EH (cell line): ENCODE measurements at regions not wholly inside any gene's neighbourhood (a gene's known extent, or its start where the extent isn't known, plus 50 kb on each side); places are given as distances from the start of the nearest gene placed in this dataset.

ENCODE experiments used
- DNase-seq: peaks from one replicate; pipeline ENCODE4 v3.0.0-alpha.2; 2015; ENCODE audit warnings: low read depth

DNA sequence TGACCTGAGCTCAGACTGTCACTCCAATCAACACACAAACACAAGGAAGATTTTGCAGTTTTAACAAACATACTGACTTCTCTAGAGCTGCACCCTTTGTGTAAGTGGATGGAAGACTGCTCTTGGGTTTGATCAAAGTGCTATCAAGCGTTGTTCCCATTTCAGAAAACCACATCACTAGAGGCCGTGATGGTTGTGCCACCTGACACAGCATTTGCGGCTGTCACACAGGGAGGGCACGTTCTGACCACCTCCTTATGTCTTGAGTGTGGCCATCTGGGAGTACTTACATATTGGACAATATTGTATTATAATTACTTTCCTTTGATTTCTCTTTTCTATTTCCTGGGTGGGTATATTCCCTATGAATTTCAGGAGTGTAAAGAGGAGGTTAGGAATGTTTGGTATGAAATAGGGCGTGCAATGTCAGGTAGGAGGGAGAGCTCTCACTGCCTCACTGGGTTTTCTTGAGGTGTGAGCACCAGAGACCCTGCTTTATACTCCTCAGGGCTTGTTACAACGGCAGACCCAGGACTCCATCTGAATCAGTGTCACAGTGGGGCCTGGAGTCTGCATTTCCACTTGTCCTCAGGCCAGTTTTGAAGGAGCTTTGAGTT lies 74.3 kb downstream of the SYNE3 start:
- no peak for DNase-seq

DNA sequence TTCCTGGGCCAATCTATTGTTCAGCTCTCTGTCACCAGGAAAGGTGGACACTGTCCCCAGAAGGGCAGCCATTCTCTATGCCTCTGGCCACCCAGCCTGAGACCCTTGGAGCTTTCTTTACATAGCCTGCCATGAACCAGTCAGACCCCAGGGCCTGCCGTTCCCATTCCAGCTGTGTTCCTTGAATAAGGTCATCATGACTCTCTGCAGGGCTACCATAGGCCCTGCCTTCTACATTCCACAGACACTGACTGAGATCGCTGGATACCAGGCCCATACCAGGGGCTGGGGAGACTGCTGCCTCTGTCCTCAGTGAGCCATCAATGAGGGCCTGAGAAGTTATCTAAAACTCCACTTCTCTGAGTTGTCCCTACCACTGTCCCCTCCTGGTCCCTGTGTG lies 75.5 kb downstream of the SYNE3 start:
- DNase-seq: peak; percentile 67

DNA sequence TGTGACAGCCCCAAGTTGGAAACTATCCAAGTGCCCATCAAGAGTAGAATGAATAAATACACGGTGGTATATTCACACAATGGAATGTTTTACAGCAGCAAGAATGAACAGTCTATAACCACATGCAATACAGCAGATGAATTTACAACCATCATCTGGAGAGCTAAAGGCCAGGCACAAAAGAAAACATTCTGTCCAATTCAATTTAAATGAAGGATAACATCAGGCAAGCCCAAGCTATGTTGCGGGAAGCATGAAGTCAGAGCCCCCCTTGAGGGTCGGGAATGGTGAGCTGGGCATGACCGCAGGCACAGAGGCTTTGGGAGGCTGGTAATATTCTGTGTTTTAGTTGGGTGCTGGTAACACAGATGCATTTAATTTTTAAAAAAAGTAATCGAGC lies 76.0 kb downstream of the SYNE3 start:
- DNase-seq: peak; percentile 37

DNA sequence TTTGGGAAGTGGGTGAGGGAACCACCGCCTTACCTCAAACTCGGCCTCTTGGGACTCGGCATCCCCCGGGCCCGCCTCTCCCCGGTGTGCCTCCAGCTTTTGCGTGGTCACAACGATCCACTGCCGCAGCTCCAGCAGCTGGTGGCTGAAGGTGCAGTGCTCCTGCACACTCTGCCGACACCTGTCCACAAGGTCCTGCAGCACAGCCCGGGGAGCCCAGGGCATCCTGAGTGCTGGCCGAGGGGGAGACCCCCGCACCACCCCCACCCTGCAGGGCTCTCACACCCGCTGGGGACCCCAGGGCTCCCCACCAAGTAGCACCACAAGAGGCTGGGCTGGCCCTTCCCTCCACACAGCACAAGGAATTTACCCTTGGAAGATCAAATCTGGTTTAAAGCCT lies 76.6 kb downstream of the SYNE3 start:
- DNase-seq: no peak

DNA sequence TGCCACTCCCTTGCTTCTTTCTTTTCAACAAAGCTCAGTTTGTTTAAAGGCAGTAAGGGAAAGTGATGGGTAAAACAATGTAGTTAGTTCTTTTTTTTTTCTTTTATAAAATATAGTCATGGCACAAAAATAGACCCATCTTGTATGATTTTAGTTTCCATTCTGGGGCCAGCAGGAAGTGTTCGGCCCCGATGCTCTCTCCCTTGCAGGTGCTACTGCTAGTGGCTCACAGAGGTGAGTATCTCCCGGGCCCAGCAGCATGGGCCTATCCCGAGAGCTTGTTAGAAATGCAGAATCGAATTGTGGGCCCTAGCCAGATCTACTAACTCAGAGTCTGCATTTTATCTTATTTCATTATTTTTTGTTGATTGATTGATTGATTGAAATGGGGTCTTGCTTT lies 78.7 kb downstream of the SYNE3 start:
- no peak for DNase-seq

DNA sequence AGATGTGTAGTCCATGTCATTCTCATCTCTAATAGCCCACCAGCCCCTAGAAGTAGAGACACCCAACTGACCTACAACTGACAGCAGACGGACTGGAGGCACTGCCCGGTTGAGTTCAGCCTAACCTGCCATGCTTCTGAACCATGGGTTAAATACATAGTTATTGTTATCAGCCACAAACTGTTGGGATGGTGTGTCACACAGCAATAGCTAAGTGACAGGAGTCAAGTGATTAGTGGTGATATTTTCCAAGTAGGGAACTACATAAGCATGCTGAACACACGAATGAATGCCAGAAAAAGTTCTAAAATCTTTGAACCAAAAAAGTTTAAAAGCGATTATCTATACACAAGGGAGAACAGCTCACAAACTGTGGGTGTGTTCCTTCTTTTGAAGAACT lies 80.1 kb downstream of the SYNE3 start:
- no peak for DNase-seq

DNA sequence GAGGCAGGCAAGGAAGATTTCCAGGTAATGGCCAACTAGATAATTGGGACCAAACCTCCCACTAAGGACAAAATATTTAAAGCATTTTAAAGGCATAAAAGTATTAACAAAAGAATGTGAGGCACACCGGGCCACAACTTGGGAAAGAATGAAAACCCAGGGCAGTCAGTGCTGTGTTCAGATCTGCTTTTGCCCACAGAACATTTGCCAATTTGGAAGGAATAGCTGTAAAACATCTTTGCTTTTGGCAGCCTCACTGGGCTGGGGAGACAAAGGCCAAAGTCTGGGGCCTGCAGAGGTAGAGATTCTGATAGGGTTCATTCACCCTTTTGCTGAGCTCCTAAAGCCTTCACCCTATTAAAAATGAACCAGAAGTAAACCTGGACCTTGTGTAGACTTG lies 82.3 kb downstream of the SYNE3 start:
- peak; percentile 31 for DNase-seq

DNA sequence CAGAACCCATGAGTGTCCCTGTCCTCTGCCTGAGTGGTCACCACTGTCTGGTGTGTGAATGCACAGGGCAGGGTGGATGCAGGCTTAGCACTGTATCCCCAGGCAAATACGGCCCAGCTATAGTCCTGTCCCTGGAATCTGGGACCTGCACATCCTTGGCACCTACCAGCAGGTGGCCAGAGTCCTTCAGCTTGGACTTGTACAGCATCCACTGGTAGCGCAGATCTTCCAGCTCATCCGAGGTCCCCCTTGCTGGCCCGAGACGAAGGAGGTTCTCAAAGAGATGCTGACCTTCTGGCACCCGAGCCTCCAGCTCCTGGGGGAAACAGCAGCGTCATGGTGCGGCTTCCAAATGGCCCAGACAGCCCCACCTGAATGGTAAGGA lies 83.4 kb downstream of the SYNE3 start:
- no peak for DNase-seq

DNA sequence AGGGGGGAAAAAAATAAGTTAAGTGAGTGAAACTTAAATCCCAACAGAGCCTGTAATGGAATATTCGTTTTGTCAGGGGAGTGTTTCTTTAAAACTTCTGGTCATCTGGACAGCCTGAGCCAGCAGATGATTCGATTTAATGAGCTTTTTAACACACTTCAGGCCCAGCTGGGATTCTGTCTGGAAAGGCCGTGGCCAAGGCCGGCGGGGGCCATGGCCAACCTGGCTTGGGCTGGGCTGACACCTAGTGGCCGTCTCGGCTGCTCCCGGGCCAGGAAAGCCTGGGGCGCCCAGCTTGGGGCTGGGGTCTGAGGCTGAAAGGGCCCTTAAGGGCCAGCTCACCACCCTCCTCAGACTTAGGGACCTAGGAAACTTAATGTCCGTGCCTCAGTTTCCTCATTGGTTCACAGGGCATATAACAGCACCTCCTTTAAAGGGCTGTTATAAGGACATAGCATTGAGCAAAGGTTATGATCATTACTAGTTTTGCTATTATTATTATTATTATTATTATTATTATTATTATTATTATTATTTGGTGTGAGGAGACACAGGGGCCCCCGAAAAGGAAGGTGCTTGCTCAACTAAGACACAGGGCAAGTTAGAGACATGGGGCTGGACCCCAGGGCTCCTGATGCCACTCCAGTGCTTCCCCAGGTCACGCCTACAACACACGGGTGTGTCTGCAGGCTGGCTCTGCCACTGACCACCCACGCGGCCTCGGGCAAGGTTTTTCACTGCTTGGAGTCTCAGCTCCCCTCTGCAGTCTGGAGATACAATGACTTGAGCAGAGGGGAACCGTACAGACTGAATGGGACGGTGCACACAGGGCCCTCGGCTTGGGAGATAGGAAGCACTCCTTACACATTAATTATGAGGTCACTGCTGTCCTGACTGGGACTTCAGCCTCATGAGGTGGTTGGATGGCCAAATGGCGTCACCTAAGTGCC lies 84.0 kb downstream of the SYNE3 start:
- peak; percentile 28 for DNase-seq

DNA sequence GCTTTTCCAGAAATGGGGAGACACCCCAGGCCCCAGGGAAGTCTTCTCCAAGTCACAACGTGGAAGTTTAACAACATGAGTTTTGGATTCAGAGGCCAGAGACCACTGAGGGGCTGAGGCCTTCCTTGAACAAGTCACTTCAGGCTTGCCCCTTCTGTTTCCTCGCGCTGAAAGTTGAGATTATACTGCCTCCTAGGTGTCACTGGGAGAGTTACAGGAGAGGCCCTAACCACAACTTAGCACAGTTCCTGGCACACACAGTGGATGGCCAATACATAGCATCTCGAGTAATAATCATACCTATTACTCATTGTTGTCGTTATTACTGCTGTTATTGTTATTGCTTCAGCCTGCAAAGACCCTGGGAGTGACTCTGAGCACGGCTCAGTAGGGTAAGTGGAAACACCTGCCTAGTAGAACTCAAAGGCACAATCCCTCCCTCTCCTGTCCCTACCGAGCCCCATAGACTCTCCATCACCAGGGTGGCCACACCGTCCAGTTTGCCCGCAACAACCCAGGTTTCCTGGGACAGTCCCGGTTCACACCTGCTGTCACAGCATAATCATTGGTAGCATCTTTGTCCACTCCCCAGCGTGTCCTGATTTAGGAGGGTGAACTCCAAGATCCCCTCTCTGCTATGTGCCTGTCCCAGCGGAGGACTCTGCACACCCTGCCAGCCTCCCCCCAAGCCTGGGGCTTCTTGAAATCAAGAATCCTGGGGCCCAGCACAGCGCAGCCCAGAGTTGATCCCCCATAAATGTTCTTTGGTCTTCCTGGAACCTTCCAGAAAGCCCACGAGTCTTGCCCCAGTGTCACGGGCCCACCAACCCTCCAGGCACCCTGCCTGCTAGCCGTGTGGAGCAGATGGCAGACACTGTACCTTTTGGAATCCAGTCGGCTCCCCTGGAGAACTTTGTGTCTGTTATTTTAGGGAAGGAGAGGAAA lies 85.0 kb downstream of the SYNE3 start:
- DNase-seq: no peak

DNA sequence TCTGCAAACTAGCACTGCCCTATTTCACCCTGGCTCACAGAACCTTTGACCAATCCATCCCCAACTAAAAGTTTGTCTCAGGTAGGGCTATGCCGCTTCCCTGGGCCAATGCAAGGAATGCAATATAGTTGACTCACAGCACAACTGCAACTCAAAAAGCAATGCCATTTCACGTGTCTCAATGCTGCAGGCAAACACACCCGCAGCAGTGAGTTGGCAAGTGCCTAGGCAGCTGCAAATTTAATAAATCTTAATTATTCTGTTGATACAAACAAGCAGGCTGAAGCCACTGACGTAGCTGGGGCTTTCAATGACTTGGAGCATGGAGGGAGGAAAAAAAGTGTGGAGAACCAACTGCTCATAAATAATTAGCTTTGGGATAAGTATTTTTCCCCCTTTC lies 87.9 kb downstream of the SYNE3 start:
- no peak for DNase-seq

DNA sequence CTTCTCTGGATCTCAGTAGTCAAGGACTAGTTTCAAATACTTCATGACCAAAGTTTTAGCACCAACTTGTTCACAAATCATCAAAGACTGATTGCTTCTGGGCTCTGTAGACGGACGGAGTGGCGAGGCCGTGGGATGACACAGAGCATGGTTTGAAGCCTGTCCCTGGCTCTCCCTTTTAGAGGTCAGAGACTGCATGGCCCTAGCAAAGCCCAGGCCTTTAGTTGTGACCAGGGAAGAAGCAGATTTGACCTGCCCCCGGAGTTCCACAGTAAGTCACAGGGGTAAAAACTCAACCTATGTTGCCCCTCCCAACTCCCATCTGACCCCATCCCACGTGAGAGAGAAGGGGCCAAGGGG lies 90.4 kb downstream of the SYNE3 start:
- DNase-seq: no peak

DNA sequence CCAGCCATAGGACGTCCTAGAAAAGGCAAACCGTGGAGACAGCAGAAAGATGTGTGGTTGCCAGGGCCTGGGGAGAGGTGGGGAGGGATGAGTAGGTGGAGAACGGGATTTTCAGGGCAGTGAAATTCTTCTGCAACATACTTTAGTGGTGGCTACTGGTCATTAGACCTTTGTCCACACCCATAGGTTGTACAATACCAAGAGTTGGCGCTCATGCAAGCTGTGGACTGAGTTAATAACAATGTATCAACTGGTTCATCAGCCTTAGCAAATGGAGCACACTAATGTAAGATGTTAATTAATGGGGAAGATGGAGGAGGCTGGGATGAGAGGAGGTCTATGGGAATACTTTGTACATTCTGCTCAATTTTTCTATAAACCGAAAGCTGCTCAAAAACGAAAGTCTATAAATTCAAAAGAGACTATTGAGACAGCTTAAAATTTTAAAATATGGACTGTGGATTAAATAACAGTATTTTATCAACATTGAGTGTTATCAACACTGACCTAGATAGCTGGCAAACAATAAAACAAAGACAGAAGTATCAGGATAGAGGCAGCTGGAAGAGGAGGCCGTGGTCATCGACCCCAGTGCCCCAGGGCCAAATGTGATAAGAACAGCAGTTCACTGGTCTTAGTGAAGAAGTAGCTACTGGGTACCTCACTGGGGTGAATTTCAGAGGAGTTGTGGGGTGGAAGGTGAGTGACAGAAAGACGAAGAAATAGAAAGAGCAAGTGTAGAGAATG lies 90.9 kb downstream of the SYNE3 start:
- DNase-seq: no peak

DNA sequence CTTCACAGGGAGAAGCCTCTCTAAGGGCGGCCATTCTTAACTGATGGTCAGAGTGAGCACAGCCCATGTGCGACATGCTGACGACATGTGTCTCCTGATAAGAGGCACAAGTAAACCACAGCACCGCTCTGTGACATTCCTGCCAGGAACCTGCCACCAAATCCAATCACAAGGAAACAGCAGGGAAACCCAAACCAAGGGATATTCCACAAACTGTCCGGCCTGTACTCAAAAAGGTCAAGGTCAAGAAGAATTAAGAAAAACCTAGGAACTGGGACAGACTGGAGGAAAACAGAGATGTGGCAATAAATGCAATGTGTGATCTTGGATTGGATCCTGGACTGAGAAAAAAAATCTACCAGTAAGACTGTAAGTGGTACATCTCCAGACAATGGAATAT lies 91.9 kb downstream of the SYNE3 start:
- peak; percentile 11 for DNase-seq

DNA sequence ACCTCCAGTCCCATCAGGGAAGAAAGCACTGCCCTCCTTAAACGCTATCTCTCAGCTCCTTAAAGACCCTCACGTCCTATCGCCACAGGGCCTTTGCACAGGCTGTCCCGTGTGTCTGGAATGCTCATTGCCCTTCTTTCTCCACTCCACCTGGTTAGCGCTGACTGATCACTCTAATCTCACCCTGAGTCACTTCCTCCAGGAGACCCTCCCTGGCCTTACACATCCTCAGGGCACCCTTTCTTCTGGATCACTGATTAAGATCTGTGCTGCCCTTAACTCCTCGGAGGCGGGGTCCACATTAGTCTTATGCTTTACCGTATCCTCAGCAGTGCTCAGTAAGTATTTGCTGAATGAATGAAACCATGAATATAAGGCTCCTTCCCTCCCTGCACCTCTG lies 94.7 kb downstream of the SYNE3 start:
- DNase-seq: no peak

DNA sequence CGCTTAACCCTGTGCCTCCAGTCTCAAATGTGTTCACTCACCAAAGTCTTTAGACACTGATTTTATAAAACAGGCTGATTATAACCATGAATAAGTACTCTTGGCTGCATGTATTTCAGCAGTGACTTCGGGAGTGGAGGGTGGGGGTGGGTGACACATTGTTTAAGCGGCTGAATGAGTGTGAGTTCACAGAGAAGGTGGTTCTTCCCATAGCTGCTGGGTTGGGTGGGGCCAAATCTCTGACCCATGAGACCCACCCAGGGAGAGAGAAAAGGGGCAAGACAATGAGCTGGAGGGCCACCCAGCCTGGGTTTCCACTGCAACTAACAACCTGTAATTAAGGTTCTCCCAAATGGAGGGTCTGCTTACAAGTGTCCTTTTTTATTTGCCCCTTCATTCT lies 96.4 kb downstream of the SYNE3 start:
- DNase-seq: no peak

DNA sequence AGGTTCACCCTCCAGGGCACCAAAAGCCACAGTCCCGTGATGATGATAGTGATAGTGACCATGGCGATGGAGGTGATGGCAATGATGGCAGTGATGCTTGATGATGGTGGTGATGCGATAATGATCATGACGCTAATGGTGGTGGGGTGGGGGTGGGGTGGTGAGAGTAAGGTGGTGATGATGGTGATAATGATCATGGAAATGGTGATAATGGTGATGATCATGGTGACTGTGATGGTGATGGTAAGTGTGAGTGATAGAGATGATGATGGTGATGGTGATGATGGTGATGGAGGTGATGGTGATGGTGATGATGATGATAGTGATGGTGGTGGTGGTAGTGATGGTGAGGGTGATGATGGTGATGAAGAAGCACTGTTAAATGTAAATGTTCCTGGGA lies 96.9 kb downstream of the SYNE3 start:
- DNase-seq: no peak

DNA sequence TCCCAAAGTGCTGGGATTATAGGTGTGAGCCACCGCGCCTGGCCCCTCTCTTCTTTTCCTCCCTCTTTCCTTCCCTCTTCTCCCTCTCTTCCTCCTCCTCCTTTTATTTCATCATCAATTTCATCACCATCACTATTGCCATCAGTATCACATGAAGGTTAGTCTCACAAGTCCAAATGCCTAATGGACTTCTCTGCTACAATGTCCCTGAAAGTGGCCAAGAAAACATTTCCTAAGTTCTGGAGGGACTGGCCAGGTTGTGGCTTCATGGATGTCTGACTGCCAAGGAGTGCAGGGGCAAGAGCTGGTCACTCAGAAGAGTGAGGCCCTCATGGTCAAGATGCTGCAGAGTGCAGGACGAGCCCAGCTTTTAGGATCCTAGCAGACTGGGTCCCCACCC lies 97.6 kb downstream of the SYNE3 start:
- no peak for DNase-seq

DNA sequence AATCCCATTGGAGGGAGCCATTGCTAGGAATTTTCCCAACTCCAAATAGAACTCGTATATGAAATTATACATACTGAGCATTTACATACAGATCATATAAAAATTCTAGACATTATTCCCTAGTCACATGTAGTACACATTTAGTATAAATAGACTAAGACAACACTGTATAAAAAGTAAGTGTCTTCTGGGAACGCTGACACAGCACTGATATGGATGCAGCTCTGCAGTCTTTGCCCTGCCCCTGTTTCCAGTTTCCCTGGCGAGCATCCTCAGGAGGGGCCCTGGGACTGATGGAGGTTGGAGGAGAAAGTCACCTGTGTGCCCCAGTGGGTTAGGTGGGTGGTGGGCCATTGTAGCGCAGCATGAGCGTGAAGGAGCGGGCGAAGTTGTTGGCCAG lies 97.8 kb upstream of the CLMN start:
- DNase-seq: no peak

DNA sequence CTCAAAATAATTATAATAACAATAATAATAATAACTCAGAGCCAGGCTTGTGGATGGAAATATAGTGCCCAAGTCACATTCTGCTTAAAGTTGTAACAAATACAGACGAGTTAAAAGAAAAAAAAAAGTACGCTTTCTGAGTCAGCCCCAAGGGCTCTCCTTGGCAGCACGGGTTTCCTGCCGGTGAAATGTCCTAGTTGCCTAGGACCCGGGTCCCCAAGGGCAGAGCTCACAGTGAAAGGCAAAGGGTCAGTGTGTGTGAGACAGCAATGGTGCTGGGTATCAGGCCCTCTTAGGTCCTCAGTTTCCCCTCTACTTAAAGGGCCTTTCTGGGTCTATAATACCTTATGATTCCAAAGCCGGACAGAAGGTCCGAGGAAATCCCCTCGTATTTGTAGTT lies 96.3 kb upstream of the CLMN start:
- DNase-seq: no peak

DNA sequence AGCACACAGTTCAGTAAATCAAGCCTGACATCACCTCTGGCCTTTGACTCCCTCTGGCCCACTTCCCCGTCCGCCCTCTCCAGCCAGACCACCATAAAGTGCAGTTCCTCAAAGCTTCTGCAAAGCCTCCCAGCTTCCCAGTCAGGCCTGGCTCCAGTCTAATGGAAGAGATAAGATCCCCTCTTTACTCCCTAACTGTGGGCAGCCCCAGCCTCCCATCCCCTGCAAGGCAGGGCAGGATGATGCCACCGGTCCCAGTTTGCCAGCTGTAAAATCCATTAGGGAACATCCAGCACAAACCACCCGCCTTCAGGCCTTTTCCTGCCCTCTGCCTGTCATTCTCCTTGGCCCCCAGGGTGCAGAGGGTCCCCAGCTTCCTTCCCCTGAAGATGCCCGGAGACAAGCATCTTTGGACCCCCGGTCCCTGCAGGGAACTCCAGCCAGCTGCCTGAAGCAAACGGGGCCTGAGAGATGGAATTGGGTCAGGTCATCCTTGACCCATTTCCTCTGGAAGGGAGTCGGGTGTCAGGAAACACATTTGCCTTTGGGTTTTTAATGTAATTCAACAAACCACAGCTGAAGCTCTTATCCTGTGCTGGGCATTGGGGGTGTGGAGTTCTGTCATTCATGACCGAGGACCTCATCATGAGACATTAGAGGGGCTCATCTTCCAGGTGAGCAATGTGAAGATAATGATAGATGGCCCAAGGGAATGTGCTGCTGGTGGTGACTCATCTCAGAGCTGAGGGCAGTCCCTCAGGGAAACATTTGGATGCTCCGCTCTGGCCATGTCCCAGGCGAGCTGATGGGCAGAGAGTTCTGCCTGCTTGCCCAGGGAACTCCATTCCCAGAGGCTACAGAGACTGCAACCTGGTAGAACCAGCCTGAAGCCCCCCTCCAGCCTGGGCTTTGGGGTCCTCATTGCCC lies 93.8 kb upstream of the CLMN start:
- DNase-seq: peak; percentile 18
